Spleen (tissue), 11 donors: ENCODE measurements at regions not wholly inside any gene's neighbourhood (a gene's known extent, or its start where the extent isn't known, plus 50 kb on each side); places are given as distances from the start of the nearest gene placed in this dataset.

Source experiments
- DNase-seq: peaks from one replicate; pipeline ENCODE4 v3.0.0-alpha.2; 2020
- H3K27ac ChIP-seq, 8 donors: fragments of 200-600 bp; sonication (generic) in 7 of 8; 1 replicate in 4 of 8; 2 replicates in 4 of 8; pipeline versions ENCODE4 v1.5.0 to v1.8.0; 2016 to 2021; ENCODE audit warnings: inconsistent platforms in 4 of 8, mild to moderate bottlenecking in 4 of 8, moderate library complexity in 1 of 8
- H3K27me3 ChIP-seq, 7 donors: fragments of 200-600 bp; sonication (generic) in 6 of 7; replicated peaks in 1 of 7; 1 replicate in 4 of 7; 2 replicates in 3 of 7; pipeline versions ENCODE4 v1.5.0 to v1.8.0; 2016 to 2021; ENCODE audit warnings: inconsistent platforms in 3 of 7, mild to moderate bottlenecking in 1 of 7
- H3K36me3 ChIP-seq, 6 donors: fragments of 200-600 bp; sonication (generic) in 5 of 6; 1 replicate in 4 of 6; 2 replicates in 2 of 6; pipeline versions ENCODE4 v1.5.0 to v1.8.0; 2016 to 2021; ENCODE audit warnings: inconsistent platforms in 2 of 6
- H3K4me1 ChIP-seq, 6 donors: fragments of 200-600 bp; sonication (generic) in 5 of 6; 1 replicate in 3 of 6; 2 replicates in 3 of 6; pipeline versions ENCODE4 v1.5.0 to v1.8.0; 2016 to 2021; ENCODE audit warnings: inconsistent platforms in 3 of 6
- H3K4me3 ChIP-seq, 8 donors: fragments of 200-600 bp; sonication (generic) in 7 of 8; 1 replicate in 4 of 8; 2 replicates in 4 of 8; pipeline versions ENCODE4 v1.5.0 to v1.8.0; 2016 to 2021; ENCODE audit warnings: inconsistent platforms in 4 of 8, mild to moderate bottlenecking in 4 of 8, moderate library complexity in 2 of 8
- H3K9me3 ChIP-seq, 8 donors: fragments of 200-600 bp; sonication (generic) in 7 of 8; 1 replicate in 4 of 8; 2 replicates in 4 of 8; pipeline versions ENCODE4 v1.5.0 to v1.8.0; 2016 to 2021; ENCODE audit warnings: inconsistent platforms in 4 of 8
- CTCF ChIP-seq, 11 experiments: fragments of 200-600 bp in 7 of 11; fragments of 450-650 bp in 4 of 11; sonication (generic) in 4 of 11; IDR thresholded peaks in 8 of 11; conservative IDR thresholded peaks in 3 of 11; 1 replicate in 7 of 11; 2 replicates in 4 of 11; pipeline versions ENCODE4 v1.4.0 to v1.8.0; 2016 to 2021; ENCODE audit warnings: antibody characterized with exemption in 11 of 11, inconsistent platforms in 4 of 11, mild to moderate bottlenecking in 1 of 11
- POLR2A ChIP-seq, 3 donors: fragments of 450-650 bp; IDR thresholded peaks; one replicate each; pipeline ENCODE4 v1.5.1; 2017; ENCODE audit warnings: antibody characterized with exemption in 3 of 3, mild to moderate bottlenecking in 1 of 3
- POLR2AphosphoS5 ChIP-seq, 3 donors: sonication (generic); formaldehyde crosslinking; IDR thresholded peaks; one replicate each; pipeline ENCODE4 v1.5.1; 2017; ENCODE audit warnings: antibody characterized with exemption in 3 of 3
- WGBS, 5 donors: extraction: QIAGEN DNeasy Blood & Tissue Kit in 3 of 5; methylation state at CpG; one replicate each; pipeline versions ENCODE4 v1.1.5 to v1.1.7; 2013 to 2018; 5-methylcytosine and 5-hydroxymethylcytosine counted together
- intact Hi-C: fragments of 100-400 bp; cut with DNase I; formaldehyde crosslinking; loops from one replicate; pipeline ENCODE4 v1.15.0; 2023; ENCODE audit warnings: low total_unique reads
- donor health status: healthy with polysubstance abuse.
- donor health status: DM: no; HTN: no; CAD: no; lungs with moderate emphysema.
- donor health status: DM: no; HTN: no; CAD: no.
- donor health status: Bipolar disorder and iron deficiency.
- donor health status: healthy.
- donor health status: DM: no; HTN: no; CAD: no.
- donor health status: DM: yes; HTN: yes; CAD: no.

GRCh38 chrX:43508694-43509093, 147.4 kb upstream of the MAOA start:
- Histone ChIP-seq H3K27me3 (peaks cover 0 to 14% (median 0%) of the 10 kb centered on the region in 7 donors), H3K36me3 (no peaks in the 10 kb centered on the region), H3K4me3 (no peak overlapping the region), H3K27ac (no peak overlapping the region), H3K9me3 (no peaks in the 10 kb centered on the region), H3K4me1 (no peaks in the 10 kb centered on the region)
- no peak for TF ChIP-seq POLR2AphosphoS5 (IDR thresholded peaks at IDR 0.05)
- TF ChIP-seq POLR2A (IDR thresholded peaks at IDR 0.05), result no peak
- TF ChIP-seq CTCF (IDR thresholded peaks at IDR 0.05 in 8 of 11, conservative IDR thresholded peaks at IDR 0.05 in 3 of 11), result no peak
- intact Hi-C loops, result no loop called here
- DNase-seq, result no peak

GRCh38 chrX:43510209-43510608, 145.9 kb upstream of the MAOA start:
- Histone ChIP-seq H3K36me3 (no peaks in the 10 kb centered on the region), H3K9me3 (no peaks in the 10 kb centered on the region), H3K27ac (no peak overlapping the region), H3K27me3 (peaks cover 0 to 14% (median 0%) of the 10 kb centered on the region in 7 donors), H3K4me1 (no peaks in the 10 kb centered on the region), H3K4me3 (no peak overlapping the region)
- no peak for DNase-seq
- TF ChIP-seq CTCF (IDR thresholded peaks at IDR 0.05 in 8 of 11, conservative IDR thresholded peaks at IDR 0.05 in 3 of 11) (no peak), POLR2A (IDR thresholded peaks at IDR 0.05) (no peak), POLR2AphosphoS5 (IDR thresholded peaks at IDR 0.05) (no peak)
- WGBS, 5 donors, result 83 to 92% (median 91%) methylated on average over 1 of the region's 1 CpG
- intact Hi-C loops, result no loop called here

DNA sequence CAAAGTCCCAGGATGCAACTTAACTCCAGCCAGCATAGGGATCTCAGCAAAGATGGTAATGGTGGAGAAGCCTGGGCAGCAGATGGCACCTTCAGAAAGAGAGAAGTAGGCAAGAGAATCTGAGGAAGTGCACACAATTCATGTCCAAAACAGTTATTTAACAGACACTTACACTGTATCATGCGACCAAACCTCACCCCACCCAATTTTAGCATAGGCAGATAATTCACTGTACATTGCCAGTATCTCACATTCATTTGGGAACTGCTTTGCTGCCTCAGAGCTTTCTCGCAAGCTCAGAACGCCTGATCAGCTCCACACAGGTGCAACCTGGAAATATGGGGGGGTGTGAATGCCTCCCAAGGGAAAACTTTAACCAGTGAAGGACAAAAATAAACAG, 143.0 kb upstream of the MAOA start:
- WGBS, 5 donors, result 45 to 79% (median 66%) methylated on average over 2 to 3 of the region's 3 CpGs
- H3K27ac ChIP-seq, result no peak overlapping the region

GRCh38 chrX:43514820-43515219, 141.3 kb upstream of the MAOA start:
- Histone ChIP-seq H3K36me3 (no peaks in the 10 kb centered on the region), H3K4me3 (no peak overlapping the region), H3K27ac (no peak overlapping the region), H3K4me1 (no peaks in the 10 kb centered on the region), H3K27me3 (peaks cover 0 to 11% (median 0%) of the 10 kb centered on the region in 7 donors), H3K9me3 (no peaks in the 10 kb centered on the region)
- 77 to 95% (median 87%) methylated on average over 1 of the region's 1 CpG for WGBS, 5 donors
- no peak for DNase-seq
- intact Hi-C loops, result no loop called here
- TF ChIP-seq CTCF (IDR thresholded peaks at IDR 0.05 in 8 of 11, conservative IDR thresholded peaks at IDR 0.05 in 3 of 11), result no peak
- no peak for TF ChIP-seq POLR2AphosphoS5 (IDR thresholded peaks at IDR 0.05)
- no peak for TF ChIP-seq POLR2A (IDR thresholded peaks at IDR 0.05)

More for the DNA sequence above, 143.0 kb upstream of the MAOA start:
- intact Hi-C loops, result no loop called here
- no peaks in the 10 kb centered on the region for H3K4me1 ChIP-seq
- H3K36me3 ChIP-seq, result no peaks in the 10 kb centered on the region
- no peak overlapping the region for H3K4me3 ChIP-seq
- no peaks in the 10 kb centered on the region for H3K9me3 ChIP-seq
- TF ChIP-seq POLR2AphosphoS5 (IDR thresholded peaks at IDR 0.05), result no peak
- TF ChIP-seq CTCF (IDR thresholded peaks at IDR 0.05 in 8 of 11, conservative IDR thresholded peaks at IDR 0.05 in 3 of 11), result no peak
- TF ChIP-seq POLR2A (IDR thresholded peaks at IDR 0.05), result no peak
- peaks cover 0 to 14% (median 0%) of the 10 kb centered on the region in 7 donors for H3K27me3 ChIP-seq
- DNase-seq, result no peak
